SK-N-SH treated with all-trans-retinoic acid at 6 μM for 48 hours (cell line): ENCODE measurements at regions not wholly inside any gene's neighbourhood (a gene's known extent, or its start where the extent isn't known, plus 50 kb on each side); places are given as distances from the start of the nearest gene placed in this dataset.

Source experiments
- ATAC-seq: fragments of 200-7000 bp; cut with Tn5 transposase; 3 replicates; pipeline ENCODE4 v1.9.1; 2020; ENCODE audit warnings: mild to moderate bottlenecking, moderate library complexity
- ARNTL ChIP-seq: fragments of 450-650 bp; formaldehyde crosslinking; IDR thresholded peaks from 2 replicates; pipeline ENCODE4 v1.5.0; 2020; ENCODE audit warnings: low read depth, mild to moderate bottlenecking, moderate library complexity, borderline replicate concordance
- BACH2 ChIP-seq: fragments of 250-450 bp; sonication (Bioruptor Pico); IDR thresholded peaks from 2 replicates; pipeline ENCODE4 v1.9.0; 2021; ENCODE audit warnings: mild to moderate bottlenecking, borderline replicate concordance
- CREB5 ChIP-seq: fragments of 250-450 bp; sonication (Bioruptor Pico); IDR thresholded peaks from 2 replicates; pipeline ENCODE4 v1.5.1; 2020; ENCODE audit warnings: low read depth, mild to moderate bottlenecking, moderate library complexity
- CSDC2 ChIP-seq: fragments of 250-450 bp; sonication (Bioruptor Pico); IDR thresholded peaks from 2 replicates; pipeline ENCODE4 v1.5.0; 2020; ENCODE audit warnings: mild to moderate bottlenecking, moderate library complexity
- ESRRG ChIP-seq: fragments of 250-450 bp; sonication (Bioruptor Pico); IDR thresholded peaks from 2 replicates; pipeline ENCODE4 v1.6.1; 2021; ENCODE audit warnings: mild to moderate bottlenecking
- GLIS3 ChIP-seq: fragments of 250-450 bp; sonication (Bioruptor Pico); IDR thresholded peaks from 2 replicates; pipeline ENCODE4 v1.5.0; 2020; ENCODE audit warnings: mild to moderate bottlenecking, moderate library complexity
- ISL1 ChIP-seq: fragments of 250-450 bp; sonication (Bioruptor Pico); IDR thresholded peaks from 2 replicates; pipeline ENCODE4 v2.1.2; 2022; ENCODE audit warnings: mild to moderate bottlenecking, moderate library complexity
- PATZ1 ChIP-seq: fragments of 250-450 bp; sonication (Bioruptor Pico); IDR thresholded peaks from 2 replicates; pipeline ENCODE4 v1.8.0; 2020; ENCODE audit warnings: mild to moderate bottlenecking, moderate library complexity, borderline replicate concordance
- PPARA ChIP-seq: fragments of 250-450 bp; sonication (Bioruptor Pico); IDR thresholded peaks from 2 replicates; pipeline ENCODE4 v1.5.0; 2020; ENCODE audit warnings: mild to moderate bottlenecking, borderline replicate concordance
- RARB ChIP-seq: fragments of 250-450 bp; sonication (Bioruptor Pico); IDR thresholded peaks from 2 replicates; pipeline ENCODE4 v1.8.0; 2021; ENCODE audit warnings: mild to moderate bottlenecking, moderate library complexity
- TCF4 ChIP-seq: fragments of 250-450 bp; sonication (Bioruptor Pico); IDR thresholded peaks from 2 replicates; pipeline ENCODE4 v1.8.0; 2021; ENCODE audit warnings: mild to moderate bottlenecking, moderate library complexity, borderline replicate concordance
- TSHZ2 ChIP-seq: fragments of 250-450 bp; sonication (Bioruptor Pico); IDR thresholded peaks from 2 replicates; pipeline ENCODE4 v1.5.0; 2020; ENCODE audit warnings: mild to moderate bottlenecking, moderate library complexity
- ZC3H10 ChIP-seq: fragments of 250-450 bp; sonication (Bioruptor Pico); IDR thresholded peaks from 2 replicates; pipeline ENCODE4 v1.5.1; 2021; ENCODE audit warnings: mild to moderate bottlenecking, moderate library complexity
- ZFP3 ChIP-seq: fragments of 250-450 bp; sonication (Bioruptor Pico); IDR thresholded peaks from 2 replicates; pipeline ENCODE4 v1.5.0; 2020; ENCODE audit warnings: mild to moderate bottlenecking, moderate library complexity
- ZFP30 ChIP-seq: fragments of 450-650 bp; formaldehyde crosslinking; IDR thresholded peaks from 2 replicates; pipeline ENCODE4 v1.5.0; 2022; ENCODE audit warnings: mild to moderate bottlenecking, moderate library complexity
- ZNF565 ChIP-seq: fragments of 450-650 bp; formaldehyde crosslinking; conservative IDR thresholded peaks from 2 replicates; pipeline ENCODE4 v1.5.0; 2020; ENCODE audit warnings: low read depth, mild to moderate bottlenecking, moderate library complexity
- ZNF8 ChIP-seq: fragments of 450-650 bp; formaldehyde crosslinking; IDR thresholded peaks from 2 replicates; pipeline ENCODE4 v1.5.0; 2020; ENCODE audit warnings: mild to moderate bottlenecking, moderate library complexity
- TF ChIP-seq, protein P1 (sequence below): fragments of 250-450 bp; sonication (Bioruptor Pico); IDR thresholded peaks from 2 replicates; pipeline ENCODE4 v1.8.0; 2021; ENCODE audit warnings: low read depth, mild to moderate bottlenecking, moderate library complexity, borderline replicate concordance

GRCh38 chr16:86085795-86086194 lies 186.8 kb downstream of the IRF8 start (continued):
- TF ChIP-seq, protein P1, sequence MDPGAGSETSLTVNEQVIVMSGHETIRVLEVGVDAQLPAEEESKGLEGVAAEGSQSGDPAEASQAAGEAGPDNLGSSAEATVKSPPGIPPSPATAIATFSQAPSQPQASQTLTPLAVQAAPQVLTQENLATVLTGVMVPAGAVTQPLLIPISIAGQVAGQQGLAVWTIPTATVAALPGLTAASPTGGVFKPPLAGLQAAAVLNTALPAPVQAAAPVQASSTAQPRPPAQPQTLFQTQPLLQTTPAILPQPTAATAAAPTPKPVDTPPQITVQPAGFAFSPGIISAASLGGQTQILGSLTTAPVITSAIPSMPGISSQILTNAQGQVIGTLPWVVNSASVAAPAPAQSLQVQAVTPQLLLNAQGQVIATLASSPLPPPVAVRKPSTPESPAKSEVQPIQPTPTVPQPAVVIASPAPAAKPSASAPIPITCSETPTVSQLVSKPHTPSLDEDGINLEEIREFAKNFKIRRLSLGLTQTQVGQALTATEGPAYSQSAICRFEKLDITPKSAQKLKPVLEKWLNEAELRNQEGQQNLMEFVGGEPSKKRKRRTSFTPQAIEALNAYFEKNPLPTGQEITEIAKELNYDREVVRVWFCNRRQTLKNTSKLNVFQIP = no peak

- no peak for ATAC-seq
- TF ChIP-seq ZNF8 (CRISPR knock-in tag) (no peak), PATZ1 (CRISPR knock-in tag) (no peak), GLIS3 (CRISPR knock-in tag) (no peak), ARNTL (CRISPR knock-in tag) (no peak), RARB (CRISPR knock-in tag) (no peak), ISL1 (CRISPR knock-in tag) (no peak), ZNF565 (CRISPR knock-in tag) (no peak), BACH2 (CRISPR knock-in tag) (no peak)
- TF ChIP-seq, protein P1 = no peak
These were observed 187.5 kb downstream of the IRF8 start for GRCh38 chr16:86086471-86086870.

- TF ChIP-seq ZFP3 (CRISPR knock-in tag) = no peak
- TF ChIP-seq ARNTL (CRISPR knock-in tag) = no peak
- TF ChIP-seq ZFP30 (CRISPR knock-in tag) = no peak
- ATAC-seq = no peak
These were observed 188.3 kb downstream of the IRF8 start for GRCh38 chr16:86087011-86087895.

- no peak for TF ChIP-seq ZNF565 (CRISPR knock-in tag)
- TF ChIP-seq PATZ1 (CRISPR knock-in tag) = no peak
- TF ChIP-seq GLIS3 (CRISPR knock-in tag) = no peak
- TF ChIP-seq CSDC2 (CRISPR knock-in tag) = no peak
- no peak for TF ChIP-seq ZC3H10
- TF ChIP-seq ZNF8 (CRISPR knock-in tag) = no peak
- TF ChIP-seq ISL1 (CRISPR knock-in tag) = no peak
- no peak for TF ChIP-seq PPARA (CRISPR knock-in tag)
- TF ChIP-seq ESRRG (CRISPR knock-in tag) = no peak
- no peak for TF ChIP-seq TSHZ2 (CRISPR knock-in tag)
- no peak for TF ChIP-seq ARNTL (CRISPR knock-in tag)
- TF ChIP-seq TCF4 (CRISPR knock-in tag) = no peak
- TF ChIP-seq CREB5 (CRISPR knock-in tag) = no peak
- no peak for ATAC-seq
These were observed 188.9 kb downstream of the IRF8 start for GRCh38 chr16:86087896-86088230.
